IMR-90 (cell line): ENCODE measurements at regions not wholly inside any gene's neighbourhood (a gene's known extent, or its start where the extent isn't known, plus 50 kb on each side); places are given as distances from the start of the nearest gene placed in this dataset.

ENCODE experiments used
- ATAC-seq: fragments of 200-7000 bp; cut with Tn5 transposase; 2 replicates; pipeline ENCODE4 v1.9.1; 2020; ENCODE audit warnings: low read depth, mild to moderate bottlenecking, moderate library complexity
- BruUV-seq: library from RNA; stranded (reverse); fragments of 400-500 nt; replicated peaks from 2 replicates; lab custom pipeline; 2021; lab: Mats Ljungman, UMichigan
- CTCF ChIA-PET: fragments of 300-600 bp; formaldehyde crosslinking; extraction: SDS; loops from one replicate; lab custom pipeline; 2021; ENCODE audit warnings: antibody characterized with exemption; lab: Yijun Ruan, JAX
- POLR2A ChIA-PET: fragments of 300-600 bp; sonication (Branson Sonifier 250); formaldehyde crosslinking; loops from one replicate; lab custom pipeline; 2022; ENCODE audit warnings: antibody characterized with exemption; ENCODE audit not compliant: unreplicated experiment; lab: Charles Lee
- DNase-seq: peaks from one replicate; pipeline ENCODE4 v3.0.0; 2013
- H2AFZ ChIP-seq: replicated peaks from 2 replicates; pipeline ENCODE3; 2013; ENCODE audit warnings: low read length, mild to moderate bottlenecking; ENCODE audit not compliant: poor library complexity
- H2AK5ac ChIP-seq: 2 replicates; pipeline ENCODE4 v1.6.1; 2013; ENCODE audit warnings: low read depth, low read length, inconsistent platforms
- H2AK9ac ChIP-seq: replicated peaks from 2 replicates; pipeline ENCODE3; 2013; ENCODE audit warnings: mild to moderate bottlenecking, low read depth, low read length, moderate library complexity; ENCODE audit not compliant: poor library complexity
- H2BK120ac ChIP-seq: 2 replicates; pipeline ENCODE4 v1.6.1; 2013; ENCODE audit warnings: low read depth, low read length, inconsistent platforms
- H2BK15ac ChIP-seq: 3 replicates; pipeline ENCODE4 v1.6.1; 2013; ENCODE audit warnings: low read depth, low read length, inconsistent platforms
- H2BK20ac ChIP-seq: 2 replicates; pipeline ENCODE4 v1.6.1; 2013; ENCODE audit warnings: low read depth, mild to moderate bottlenecking, inconsistent platforms, low read length, moderate library complexity
- H2BK5ac ChIP-seq: 2 replicates; pipeline ENCODE4 v1.6.1; 2013; ENCODE audit warnings: mild to moderate bottlenecking, low read depth, low read length, inconsistent platforms; ENCODE audit not compliant: poor library complexity, severe bottlenecking
- H3K14ac ChIP-seq: replicated peaks from 2 replicates; pipeline ENCODE4 v1.6.1; 2013; ENCODE audit warnings: low read depth, low read length, inconsistent platforms
- H3K18ac ChIP-seq: 2 replicates; pipeline ENCODE4 v1.6.1; 2013; ENCODE audit warnings: low read depth, low read length, control low read depth
- H3K23ac ChIP-seq: 2 replicates; pipeline ENCODE4 v1.6.1; 2013; ENCODE audit warnings: low read depth, low read length, inconsistent platforms
- H3K27ac ChIP-seq: 2 replicates; pipeline ENCODE4 v1.5.1; 2013; ENCODE audit warnings: mild to moderate bottlenecking, control low read depth, low read length; ENCODE audit not compliant: insufficient read depth
- H3K27me3 ChIP-seq: 2 replicates; pipeline ENCODE4 v1.6.1; 2013; ENCODE audit warnings: low read length; ENCODE audit not compliant: control insufficient read depth, insufficient read depth
- H3K36me3 ChIP-seq: 2 replicates; pipeline ENCODE4 v1.6.1; 2013; ENCODE audit warnings: low read length, mixed read lengths; ENCODE audit not compliant: control insufficient read depth, insufficient read depth
- H3K4ac ChIP-seq: 2 replicates; pipeline ENCODE4 v1.6.1; 2013; ENCODE audit warnings: low read depth, low read length, inconsistent platforms
- H3K4me1 ChIP-seq: 2 replicates; pipeline ENCODE4 v1.6.1; 2013; ENCODE audit warnings: low read length, mixed read lengths; ENCODE audit not compliant: control insufficient read depth, insufficient read depth
- H3K4me2 ChIP-seq: 2 replicates; pipeline ENCODE4 v1.6.1; 2013; ENCODE audit warnings: low read depth, mild to moderate bottlenecking, control low read depth, low read length, moderate library complexity
- H3K4me3 ChIP-seq: 2 replicates; pipeline ENCODE4 v1.5.1; 2013; ENCODE audit warnings: low read depth, mild to moderate bottlenecking, control low read depth, low read length, moderate library complexity; ENCODE audit not compliant: insufficient read depth
- H3K56ac ChIP-seq: 2 replicates; pipeline ENCODE4 v1.6.1; 2013; ENCODE audit warnings: low read length, inconsistent platforms; ENCODE audit not compliant: insufficient read depth; ENCODE audit errors: extremely low read depth
- H3K79me1 ChIP-seq, 2 experiments: 2 replicates each; pipeline ENCODE4 v1.6.1; 2013; ENCODE audit warnings: low read length in 2 of 2, inconsistent platforms in 1 of 2, low read depth in 1 of 2
- H3K9ac ChIP-seq: 2 replicates; pipeline ENCODE4 v1.6.1; 2013; ENCODE audit warnings: low read depth, low read length, control low read depth
- H3K9me1 ChIP-seq: 2 replicates; pipeline ENCODE4 v1.6.1; 2013; ENCODE audit warnings: low read length, inconsistent platforms; ENCODE audit not compliant: insufficient read depth
- H3K9me3 ChIP-seq: 2 replicates; pipeline ENCODE4 v1.6.1; 2013; ENCODE audit warnings: low read length; ENCODE audit not compliant: control insufficient read depth, insufficient read depth
- H4K20me1 ChIP-seq: 2 replicates; pipeline ENCODE4 v1.6.1; 2013; ENCODE audit warnings: low read length, inconsistent platforms; ENCODE audit not compliant: insufficient read depth
- H4K5ac ChIP-seq: 2 replicates; pipeline ENCODE4 v1.6.1; 2013; ENCODE audit warnings: mild to moderate bottlenecking, low read depth, low read length, control low read depth
- H4K8ac ChIP-seq, 2 experiments: 2 replicates each; pipeline ENCODE4 v1.6.1; 2013; ENCODE audit warnings: low read depth in 2 of 2, low read length in 2 of 2, control low read depth in 1 of 2, inconsistent platforms in 1 of 2
- H4K91ac ChIP-seq: 2 replicates; pipeline ENCODE4 v1.6.1; 2013; ENCODE audit warnings: low read depth, low read length, inconsistent platforms; ENCODE audit not compliant: insufficient read depth
- CEBPB ChIP-seq: IDR thresholded peaks from 2 replicates; pipeline ENCODE4 v1.6.1; 2012; ENCODE audit warnings: low read depth, low read length, improper control_type of control experiment
- CHD1 ChIP-seq: IDR thresholded peaks from 2 replicates; pipeline ENCODE4 v1.6.1; 2012; ENCODE audit warnings: low read depth, low read length, improper control_type of control experiment
- FOS ChIP-seq: fragments of 150-350 bp; IDR thresholded peaks from 2 replicates; pipeline ENCODE4 v1.6.1; 2016; ENCODE audit warnings: low read depth, low read length
- MAFK ChIP-seq: IDR thresholded peaks from 2 replicates; pipeline ENCODE4 v1.6.1; 2012; ENCODE audit warnings: low read depth, low read length, improper control_type of control experiment
- MAZ ChIP-seq: IDR thresholded peaks from 2 replicates; pipeline ENCODE4 v1.6.1; 2012; ENCODE audit warnings: low read depth, mild to moderate bottlenecking, low read length, improper control_type of control experiment, moderate library complexity, borderline replicate concordance
- MXI1 ChIP-seq: IDR thresholded peaks from 2 replicates; pipeline ENCODE4 v1.6.1; 2012; ENCODE audit warnings: low read depth, mild to moderate bottlenecking, low read length, moderate library complexity, borderline replicate concordance
- NFE2L2 ChIP-seq: fragments of 150-350 bp; IDR thresholded peaks from 2 replicates; pipeline ENCODE4 v1.6.1; 2016; ENCODE audit warnings: low read depth, mild to moderate bottlenecking, low read length
- POLR2A ChIP-seq: IDR thresholded peaks from 2 replicates; pipeline ENCODE4 v1.6.1; 2012; ENCODE audit warnings: mild to moderate bottlenecking, low read depth, low read length
- RAD21 ChIP-seq: IDR thresholded peaks from 2 replicates; pipeline ENCODE4 v1.6.1; 2012; ENCODE audit warnings: low read length, improper control_type of control experiment
- SMC3 ChIP-seq: fragments of 150-350 bp; IDR thresholded peaks from 2 replicates; pipeline ENCODE4 v1.6.1; 2016; ENCODE audit warnings: low read depth, mild to moderate bottlenecking, antibody characterized with exemption, low read length, moderate library complexity
- WGBS, 2 experiments: methylation state at CpG; one replicate each; pipeline versions ENCODE4 v1.1.5 to v1.1.7; 2013; ENCODE audit warnings: missing lambda C conversion rate in 2 of 2; ENCODE audit not compliant: insufficient read length in 1 of 2; ENCODE audit errors: extremely low coverage in 2 of 2; 5-methylcytosine and 5-hydroxymethylcytosine counted together
- dilution Hi-C: fragments of 300-500 bp; cut with HindIII; formaldehyde crosslinking; loops from one replicate; pipeline ENCODE4 v1.14.3; 2018; ENCODE audit warnings: low sequenced_read_pairs; ENCODE audit not compliant: unreplicated experiment
- in situ Hi-C: fragments of 300-500 bp; cut with MboI; formaldehyde crosslinking; loops from 3 replicates; pipeline ENCODE4 v1.14.3; 2019; ENCODE audit warnings: low sequenced_read_pairs, inconsistent platforms, mixed read lengths
- intact Hi-C: fragments of 100-400 bp; cut with micrococcal nuclease; formaldehyde crosslinking; loops from 2 replicates; pipeline ENCODE4 v1.10.0; 2022

- ATAC-seq, result no peak
Observed at GRCh38 chr2:234218266-234219045, 168.0 kb downstream of the SPP2 start.

More at GRCh38 chr2:234218266-234219045, 168.0 kb downstream of the SPP2 start:
- no peak overlapping the region for H2BK5ac ChIP-seq
- H4K5ac ChIP-seq, result no peak overlapping the region
- DNase-seq, result no peak
- H2BK120ac ChIP-seq, result no peak overlapping the region
- no peak overlapping the region for H3K23ac ChIP-seq
- no peak overlapping the region for H3K4me3 ChIP-seq
- no peaks in the 10 kb centered on the region for H3K9me3 ChIP-seq
- no peak overlapping the region for H2AK5ac ChIP-seq
- H2AK9ac ChIP-seq, result no peak overlapping the region
- H4K8ac ChIP-seq, result no peak overlapping the region
- H3K4ac ChIP-seq, result no peak overlapping the region
- H4K20me1 ChIP-seq, result no peaks in the 10 kb centered on the region
- BruUV-seq, result no TSS peak
- H2BK15ac ChIP-seq, result no peak overlapping the region
- no peaks in the 10 kb centered on the region for H3K9me1 ChIP-seq
- intact Hi-C loops (no loop called here), dilution Hi-C loops (no loop called here), in situ Hi-C loops (no loop called here)
- ChIA-PET POLR2A (no interaction called here), CTCF (no interaction called here)
- no peak overlapping the region for H3K4me2 ChIP-seq
- no peak overlapping the region for H3K14ac ChIP-seq
- no peak overlapping the region for H3K27ac ChIP-seq
- H3K36me3 ChIP-seq, result no peaks in the 10 kb centered on the region
- no peak overlapping the region for H3K56ac ChIP-seq
- no peak overlapping the region for H2BK20ac ChIP-seq
- H3K27me3 ChIP-seq, result peaks cover 33% of the 10 kb centered on the region
- H3K18ac ChIP-seq, result no peak overlapping the region
- H4K91ac ChIP-seq, result no peak overlapping the region
- no peaks in the 10 kb centered on the region for H3K4me1 ChIP-seq
- H3K79me1 ChIP-seq, result no peaks in the 10 kb centered on the region
- 29% methylated on average over 2 of the region's 11 CpGs; no CpG with 5 or more reads in 1 of the 2 experiments for WGBS, 2 experiments
- H2AFZ ChIP-seq, result no peak overlapping the region
- TF ChIP-seq FOS, result no peak
- no peak for TF ChIP-seq RAD21
- TF ChIP-seq CHD1, result no peak
- no peak for TF ChIP-seq MXI1
- TF ChIP-seq NFE2L2, result no peak
- TF ChIP-seq SMC3, result no peak
- TF ChIP-seq MAZ, result no peak
- no peak for TF ChIP-seq CEBPB
- TF ChIP-seq MAFK, result no peak
- no peak for TF ChIP-seq POLR2A
- H3K9ac ChIP-seq, result no peak overlapping the region
